ENCODE measurements at regions not wholly inside any gene's neighbourhood (a gene's known extent, or its start where the extent isn't known, plus 50 kb on each side); places are given as distances from the start of the nearest gene placed in this dataset.

- DNase-seq, result no peak
- ChIA-PET POLR2A (no interaction called here), CTCF (no interaction called here)
- Mint-ChIP-seq H3K27ac (no peak overlapping the region), H3K36me3 (ENCODE audit: low read depth) (no peaks in the 10 kb centered on the region), H3K4me3 (no peak overlapping the region), H3K9me3 (peaks cover 4% of the 10 kb centered on the region), H3K27me3 (no peaks in the 10 kb centered on the region), H3K4me1 (no peaks in the 10 kb centered on the region)
Measured at GRCh38 chr12:87329076-87329863, 699.9 kb downstream of the C12orf50 start.

GRCh38 chr12:87323369-87323768 lies 705.8 kb downstream of the C12orf50 start:
- no peak for DNase-seq
- ChIA-PET POLR2A (no interaction called here), CTCF (no interaction called here)
- Mint-ChIP-seq H3K27me3 (no peaks in the 10 kb centered on the region), H3K27ac (no peak overlapping the region), H3K9me3 (peaks cover 14% of the 10 kb centered on the region), H3K4me1 (no peaks in the 10 kb centered on the region), H3K4me3 (no peak overlapping the region), H3K36me3 (ENCODE audit: low read depth) (no peaks in the 10 kb centered on the region)

- POLR2A ChIA-PET, result no interaction called here
- Mint-ChIP-seq H3K9me3 (peaks cover 14% of the 10 kb centered on the region), H3K4me3 (no peak overlapping the region), H3K27ac (no peak overlapping the region), H3K36me3 (ENCODE audit: low read depth) (no peaks in the 10 kb centered on the region), H3K4me1 (no peaks in the 10 kb centered on the region), H3K27me3 (no peaks in the 10 kb centered on the region)
- no peak for DNase-seq
- CTCF ChIA-PET, result no interaction called here
Measured at GRCh38 chr12:87320724-87321123, 708.5 kb downstream of the C12orf50 start.

GRCh38 chr12:87317302-87317701 lies 711.9 kb downstream of the C12orf50 start:
- Mint-ChIP-seq H3K9me3 (peaks cover 6% of the 10 kb centered on the region), H3K4me3 (no peak overlapping the region), H3K27me3 (no peaks in the 10 kb centered on the region), H3K4me1 (no peaks in the 10 kb centered on the region), H3K27ac (no peak overlapping the region), H3K36me3 (ENCODE audit: low read depth) (no peaks in the 10 kb centered on the region)
- CTCF ChIA-PET, result no interaction called here
- POLR2A ChIA-PET, result no interaction called here
- no peak for DNase-seq

GRCh38 chr12:87311206-87311605 lies 718.0 kb downstream of the C12orf50 start:
- no peak for DNase-seq
- POLR2A ChIA-PET, result no interaction called here
- Mint-ChIP-seq H3K4me1 (no peaks in the 10 kb centered on the region), H3K27ac (no peak overlapping the region), H3K36me3 (ENCODE audit: low read depth) (no peaks in the 10 kb centered on the region), H3K9me3 (no peaks in the 10 kb centered on the region), H3K27me3 (no peaks in the 10 kb centered on the region), H3K4me3 (no peak overlapping the region)
- CTCF ChIA-PET, result no interaction called here

- Mint-ChIP-seq H3K27me3 (no peaks in the 10 kb centered on the region), H3K4me3 (no peak overlapping the region), H3K36me3 (ENCODE audit: low read depth) (no peaks in the 10 kb centered on the region), H3K27ac (no peak overlapping the region), H3K4me1 (no peaks in the 10 kb centered on the region), H3K9me3 (no peaks in the 10 kb centered on the region)
- DNase-seq, result no peak
- POLR2A ChIA-PET, result no interaction called here
- CTCF ChIA-PET, result no interaction called here
Measured at GRCh38 chr12:87310126-87310525, 719.1 kb downstream of the C12orf50 start.

GRCh38 chr12:87305481-87305880 lies 723.7 kb downstream of the C12orf50 start:
- no peak overlapping the region for H3K4me3 Mint-ChIP-seq
- POLR2A ChIA-PET, result no interaction called here

GRCh38 chr12:87304406-87304805 lies 724.8 kb downstream of the C12orf50 start:
- no peaks in the 10 kb centered on the region for H3K27me3 Mint-ChIP-seq
- no peak for DNase-seq
- H3K4me1 Mint-ChIP-seq, result no peaks in the 10 kb centered on the region
- ChIA-PET POLR2A (no interaction called here), CTCF (no interaction called here)
- H3K36me3 Mint-ChIP-seq (ENCODE audit: low read depth), result no peaks in the 10 kb centered on the region
- no peak overlapping the region for H3K27ac Mint-ChIP-seq
- H3K9me3 Mint-ChIP-seq, result peaks cover 6% of the 10 kb centered on the region
- H3K4me3 Mint-ChIP-seq, result no peak overlapping the region

More at GRCh38 chr12:87305481-87305880, 723.7 kb downstream of the C12orf50 start:
- H3K27me3 Mint-ChIP-seq, result no peaks in the 10 kb centered on the region
- no peaks in the 10 kb centered on the region for H3K4me1 Mint-ChIP-seq
- CTCF ChIA-PET, result no interaction called here
- H3K9me3 Mint-ChIP-seq, result peaks cover 3% of the 10 kb centered on the region
- no peak overlapping the region for H3K27ac Mint-ChIP-seq
- H3K36me3 Mint-ChIP-seq (ENCODE audit: low read depth), result no peaks in the 10 kb centered on the region
- no peak for DNase-seq

- Mint-ChIP-seq H3K9me3 (peaks cover 6% of the 10 kb centered on the region), H3K27me3 (no peaks in the 10 kb centered on the region)
- CTCF ChIA-PET, result no interaction called here
Measured at GRCh38 chr12:87303396-87304012, 725.7 kb downstream of the C12orf50 start.

GRCh38 chr12:87302126-87302745 lies 727.0 kb downstream of the C12orf50 start:
- Mint-ChIP-seq H3K4me3 (no peak overlapping the region), H3K9me3 (peaks cover 9% of the 10 kb centered on the region), H3K4me1 (no peaks in the 10 kb centered on the region), H3K27me3 (no peaks in the 10 kb centered on the region), H3K27ac (no peak overlapping the region), H3K36me3 (ENCODE audit: low read depth) (no peaks in the 10 kb centered on the region)
- CTCF ChIA-PET, result no interaction called here
- POLR2A ChIA-PET, result no interaction called here
- DNase-seq, result no peak

More at GRCh38 chr12:87303396-87304012, 725.7 kb downstream of the C12orf50 start:
- no peaks in the 10 kb centered on the region for H3K4me1 Mint-ChIP-seq
- no peak for DNase-seq
- POLR2A ChIA-PET, result no interaction called here
- no peak overlapping the region for H3K27ac Mint-ChIP-seq
- no peak overlapping the region for H3K4me3 Mint-ChIP-seq
- H3K36me3 Mint-ChIP-seq (ENCODE audit: low read depth), result no peaks in the 10 kb centered on the region

GRCh38 chr12:87290505-87290904 lies 738.7 kb downstream of the C12orf50 start:
- no peak for DNase-seq
- ChIA-PET POLR2A (no interaction called here), CTCF (no interaction called here)
- Mint-ChIP-seq H3K9me3 (peaks cover 6% of the 10 kb centered on the region), H3K4me3 (no peak overlapping the region), H3K36me3 (ENCODE audit: low read depth) (no peaks in the 10 kb centered on the region), H3K27me3 (no peaks in the 10 kb centered on the region), H3K27ac (no peak overlapping the region), H3K4me1 (no peaks in the 10 kb centered on the region)

- ChIA-PET POLR2A (no interaction called here), CTCF (no interaction called here)
- H3K36me3 Mint-ChIP-seq (ENCODE audit: low read depth), result no peaks in the 10 kb centered on the region
- DNase-seq, result no peak
- no peak overlapping the region for H3K4me3 Mint-ChIP-seq
- no peak overlapping the region for H3K27ac Mint-ChIP-seq
- no peaks in the 10 kb centered on the region for H3K27me3 Mint-ChIP-seq
- H3K4me1 Mint-ChIP-seq, result no peaks in the 10 kb centered on the region
- peaks cover 4% of the 10 kb centered on the region for H3K9me3 Mint-ChIP-seq
Measured at GRCh38 chr12:87283886-87284285, 745.3 kb downstream of the C12orf50 start.

GRCh38 chr12:87283111-87283510 lies 746.1 kb downstream of the C12orf50 start:
- peaks cover 4% of the 10 kb centered on the region for H3K9me3 Mint-ChIP-seq
- no peaks in the 10 kb centered on the region for H3K27me3 Mint-ChIP-seq
- H3K4me3 Mint-ChIP-seq, result no peak overlapping the region
- DNase-seq, result no peak
- ChIA-PET POLR2A (no interaction called here), CTCF (no interaction called here)
- H3K4me1 Mint-ChIP-seq, result no peaks in the 10 kb centered on the region
- H3K36me3 Mint-ChIP-seq (ENCODE audit: low read depth), result no peaks in the 10 kb centered on the region
- H3K27ac Mint-ChIP-seq, result no peak overlapping the region

- DNase-seq, result no peak
- Mint-ChIP-seq H3K27ac (no peak overlapping the region), H3K4me3 (no peak overlapping the region), H3K9me3 (no peaks in the 10 kb centered on the region), H3K4me1 (no peaks in the 10 kb centered on the region), H3K36me3 (ENCODE audit: low read depth) (no peaks in the 10 kb centered on the region), H3K27me3 (no peaks in the 10 kb centered on the region)
- ChIA-PET CTCF (no interaction called here), POLR2A (no interaction called here)
Measured at GRCh38 chr12:87280893-87281292, 748.3 kb downstream of the C12orf50 start.

All from activated CD4-positive, alpha-beta memory T cell treated with anti-CD3 and anti-CD28 coated beads, Interleukin-2, amount 10 ng/mL, durations not matched to agents 7 days and 5 days (primary cell).